ACHN (cell line): ENCODE measurements at regions not wholly inside any gene's neighbourhood (a gene's known extent, or its start where the extent isn't known, plus 50 kb on each side); places are given as distances from the start of the nearest gene placed in this dataset.
"Not testable (repeated sequence)": the region's sequence is repeated elsewhere in the genome, so short reads cannot be mapped to it uniquely, and the experiment has no call there.

Source experiments
- DNase-seq: peaks from one replicate; pipeline ENCODE4 v3.0.0-alpha.2; 2015
- in situ Hi-C: cut with HindIII; loops from 2 replicates; pipeline ENCODE4 v1.10.0; 2017; ENCODE audit warnings: low sequenced_read_pairs, low pct_ligation_motif_present, low pct_unique_long_range_greater_than_20kb

GRCh38 chr3:23114432-23114831 is 88.7 kb upstream of the UBE2E2 start:
- no peak for DNase-seq
- in situ Hi-C loops, result no loop called here

GRCh38 chr3:23115171-23115877 is 87.8 kb upstream of the UBE2E2 start:
- in situ Hi-C loops, result no loop called here
- DNase-seq, result no peak

DNA sequence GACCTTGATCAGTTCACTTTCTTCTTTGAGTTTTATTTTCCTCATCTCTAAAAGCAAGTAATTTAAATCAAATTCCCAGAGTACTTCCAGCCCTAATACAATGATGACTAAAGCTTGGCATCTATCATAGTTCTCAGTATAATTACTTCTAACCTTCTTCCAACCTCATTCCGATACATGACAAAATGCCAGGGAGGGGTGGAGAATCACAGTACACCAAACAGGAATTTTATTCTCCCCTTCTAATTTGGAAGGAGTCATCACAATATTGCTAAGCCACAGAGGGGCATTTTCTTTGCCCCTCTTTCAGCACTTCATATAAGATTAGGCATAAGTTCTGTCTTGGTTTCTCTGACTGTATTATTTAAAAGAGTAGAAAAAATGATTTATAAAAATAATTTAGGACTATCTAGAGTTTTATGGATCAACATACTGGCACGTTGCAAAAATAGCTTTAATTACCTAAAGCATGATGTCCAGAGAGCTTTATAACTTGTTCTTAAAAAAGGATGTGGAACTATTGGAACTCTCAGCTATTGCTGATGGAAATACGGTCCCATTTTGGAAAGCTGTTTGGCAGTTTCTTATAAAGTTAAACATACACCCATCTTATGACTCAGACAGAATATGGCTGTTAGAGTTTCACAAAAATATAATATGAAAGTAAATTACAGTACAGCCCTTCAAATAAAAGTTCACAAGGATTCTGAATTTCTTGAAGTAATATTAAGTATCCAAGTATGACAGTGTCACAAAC is 86.9 kb upstream of the UBE2E2 start:
- in situ Hi-C loops, result no loop called here
- DNase-seq, result no peak

- DNase-seq, result no peak
- in situ Hi-C loops, result no loop called here
Observed at GRCh38 chr3:23117856-23118255, 85.3 kb upstream of the UBE2E2 start.

DNA sequence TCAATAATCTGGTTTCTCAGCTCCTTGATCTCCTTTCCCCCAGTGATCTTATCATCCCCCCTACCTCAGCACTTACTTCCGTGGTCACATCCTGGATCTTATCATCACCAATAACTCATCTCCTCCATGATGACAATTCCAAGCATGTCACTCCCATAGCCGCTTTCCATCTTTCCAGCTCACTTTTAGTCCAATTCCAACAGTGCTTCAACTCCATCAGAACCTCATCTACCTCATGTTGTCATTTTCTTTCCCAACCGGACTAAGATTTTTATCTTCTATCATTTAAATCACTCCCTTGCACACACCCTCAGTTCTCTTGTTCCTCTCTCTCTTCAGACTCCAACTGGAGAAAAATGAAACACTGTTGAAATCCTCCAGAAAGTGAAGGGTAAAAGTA is 75.9 kb upstream of the UBE2E2 start:
- no peak for DNase-seq
- in situ Hi-C loops, result no loop called here

GRCh38 chr3:23128655-23129054 is 74.5 kb upstream of the UBE2E2 start:
- in situ Hi-C loops, result no loop called here
- no peak for DNase-seq

DNA sequence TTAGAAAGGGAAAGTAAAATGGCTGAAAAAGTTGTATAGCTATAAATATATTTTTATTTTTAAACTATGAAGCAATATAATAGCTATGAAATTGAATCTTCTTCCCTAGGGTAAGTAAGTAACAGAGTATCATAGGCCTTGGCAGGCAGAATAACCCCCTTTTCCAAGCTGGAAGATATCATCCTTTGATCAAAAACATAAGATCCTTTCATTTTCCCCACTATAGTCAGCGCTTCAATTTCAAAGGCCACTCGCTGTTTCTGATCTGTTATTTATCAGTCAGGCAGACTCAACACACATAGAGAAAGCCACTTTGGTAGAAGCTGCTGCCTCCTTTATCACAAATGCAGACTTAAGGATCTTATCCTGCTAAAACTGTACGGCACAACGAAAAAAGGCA is 74.0 kb upstream of the UBE2E2 start:
- in situ Hi-C loops, result no loop called here
- no peak for DNase-seq

DNA sequence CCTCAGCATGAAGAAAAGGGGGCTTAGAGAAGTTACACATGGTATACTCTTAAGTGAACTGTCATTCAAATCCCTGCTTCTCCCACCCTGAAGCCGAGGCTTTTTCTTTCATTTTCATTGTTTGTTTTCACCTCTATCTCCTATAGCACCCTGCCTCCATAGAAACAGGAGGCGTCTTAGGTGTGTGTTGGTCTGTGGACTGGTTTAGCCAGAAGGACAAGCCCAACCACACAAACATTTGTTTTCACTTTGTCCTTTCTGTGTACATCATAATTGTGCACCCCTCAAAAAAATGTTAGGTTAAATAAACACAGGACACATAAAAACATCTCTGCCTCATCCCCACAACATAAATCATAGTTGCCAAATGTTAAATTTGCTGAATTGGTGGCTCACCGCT is 73.3 kb upstream of the UBE2E2 start:
- DNase-seq, result no peak
- in situ Hi-C loops, result no loop called here

DNA sequence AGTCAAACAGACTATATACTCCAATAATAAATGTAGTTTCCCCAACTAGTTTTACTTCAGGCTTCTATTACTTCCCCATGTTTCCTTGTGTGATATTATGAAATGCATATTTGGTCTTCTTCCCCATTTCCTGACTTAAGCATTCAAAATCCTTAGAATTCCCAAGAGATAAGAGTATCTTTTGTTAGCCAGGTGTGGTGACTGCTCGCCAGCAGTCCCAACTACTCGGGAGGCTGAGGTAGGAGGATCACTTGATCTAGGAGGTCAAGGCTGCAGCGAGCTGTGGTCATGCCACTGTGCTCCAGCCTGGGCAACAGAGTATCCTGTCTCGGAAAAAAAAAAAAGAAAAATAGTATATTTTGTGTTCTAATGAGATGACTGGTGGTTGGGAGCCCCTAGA is 72.7 kb upstream of the UBE2E2 start:
- in situ Hi-C loops, result no loop called here
- no peak for DNase-seq

DNA sequence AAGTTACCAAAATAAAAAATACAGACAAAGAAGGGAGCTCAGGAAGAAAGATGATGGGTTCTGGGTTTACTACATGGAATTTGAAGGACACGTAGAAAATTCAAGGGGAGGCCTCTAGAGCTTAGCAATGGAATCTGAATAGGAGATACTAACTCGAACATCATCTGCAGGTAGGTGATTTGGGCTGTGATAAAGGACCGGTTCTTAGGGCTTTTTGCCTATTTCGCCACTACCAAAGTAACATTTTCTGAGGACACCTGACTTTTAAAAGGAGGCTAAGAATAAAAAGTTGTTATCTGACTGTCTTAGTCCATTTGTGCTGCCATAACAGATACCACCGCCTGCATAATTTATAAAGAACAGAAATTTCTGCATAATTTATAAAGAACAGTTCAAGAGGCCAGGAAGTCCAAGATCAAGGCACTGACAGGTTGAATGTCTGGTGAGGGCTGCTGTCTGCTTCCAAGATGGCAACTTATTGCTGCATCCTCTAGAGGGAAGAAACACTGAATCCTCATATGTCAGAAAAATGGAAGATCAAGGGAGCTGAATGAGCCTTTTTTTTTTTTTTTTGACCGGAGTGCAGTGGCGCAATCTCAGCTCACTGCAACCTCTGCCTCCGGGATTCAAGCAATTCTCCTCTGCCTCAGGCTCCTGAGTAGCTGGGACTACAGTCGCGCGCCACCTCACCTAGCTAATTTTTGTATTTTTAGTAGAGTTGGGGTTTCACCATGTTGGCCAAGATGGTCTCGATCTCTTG is 67.9 kb upstream of the UBE2E2 start:
- no peak for DNase-seq

DNA sequence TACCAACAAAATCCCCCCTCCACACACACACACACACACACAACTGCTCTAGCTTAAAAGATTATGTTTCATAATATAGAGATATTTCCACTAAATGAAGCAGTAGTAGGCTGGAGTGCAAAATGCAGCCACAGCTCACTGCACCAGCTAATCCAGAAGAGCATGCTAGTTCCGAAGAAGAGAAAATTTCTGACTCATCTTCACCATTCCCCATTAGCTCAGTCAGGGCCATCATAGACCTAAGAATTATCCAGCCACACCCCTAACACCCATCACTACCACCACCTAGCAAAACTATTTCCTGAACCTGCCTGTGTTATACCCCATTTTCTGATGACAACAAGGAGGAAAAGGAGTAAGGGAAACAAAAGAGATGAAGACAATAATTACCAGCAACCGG is 67.1 kb upstream of the UBE2E2 start:
- DNase-seq, result no peak
- in situ Hi-C loops, result no loop called here

More for the DNA sequence above, 67.9 kb upstream of the UBE2E2 start:
- in situ Hi-C loops, result no loop called here

DNA sequence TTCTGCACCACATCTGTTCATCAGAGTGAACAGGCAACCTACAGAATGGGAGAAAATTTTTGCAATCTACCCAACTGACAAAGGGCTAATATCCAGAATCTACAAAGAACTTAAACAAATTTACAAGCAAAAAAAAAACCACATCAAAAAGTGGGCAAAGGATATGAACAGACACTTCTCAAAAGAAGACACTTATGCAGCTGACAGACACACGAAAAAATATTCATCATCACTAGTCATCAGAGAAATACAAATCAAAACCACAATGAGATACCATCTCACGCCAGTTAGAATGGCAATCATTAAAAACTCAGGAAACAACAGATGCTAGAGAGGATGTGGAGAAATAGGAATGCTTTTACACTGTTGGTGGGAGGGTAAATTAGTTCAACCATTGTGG is 59.1 kb upstream of the UBE2E2 start:
- in situ Hi-C loops, result not testable (repeated sequence)

GRCh38 chr3:23146163-23146562 is 57.0 kb upstream of the UBE2E2 start:
- no peak for DNase-seq
- in situ Hi-C loops, result no loop called here

More for the DNA sequence above, 59.1 kb upstream of the UBE2E2 start:
- not testable (repeated sequence) for DNase-seq

DNA sequence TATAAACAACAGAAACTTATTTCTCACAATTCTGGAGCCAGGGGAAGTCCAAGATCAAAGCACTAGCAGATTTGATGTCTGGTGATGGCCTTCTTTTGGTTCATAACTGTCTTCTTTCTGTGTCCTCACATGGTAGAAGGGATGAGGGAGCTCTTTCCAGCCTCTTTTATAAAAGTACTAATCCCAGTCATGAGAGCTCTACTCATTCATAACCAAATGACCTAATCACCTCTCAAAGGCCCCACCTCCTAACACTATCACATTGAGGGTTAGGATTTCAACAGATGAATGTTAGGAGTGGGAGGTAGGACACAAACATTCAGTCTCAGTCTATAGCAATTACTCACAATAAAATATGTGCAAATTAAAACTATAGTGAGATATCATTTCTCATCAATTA is 50.1 kb upstream of the UBE2E2 start:
- in situ Hi-C loops, result no loop called here
- no peak for DNase-seq
